DMS153 treated with DMSO at 0.1 percent for 48 hours (cell line): ENCODE measurements at regions not wholly inside any gene's neighbourhood (a gene's known extent, or its start where the extent isn't known, plus 50 kb on each side); places are given as distances from the start of the nearest gene placed in this dataset.

Source experiments
- DNase-seq: peaks from one replicate; lab custom pipeline; 2025; ENCODE audit not compliant: unreplicated experiment; lab: John Stamatoyannopoulos, UW

DNA sequence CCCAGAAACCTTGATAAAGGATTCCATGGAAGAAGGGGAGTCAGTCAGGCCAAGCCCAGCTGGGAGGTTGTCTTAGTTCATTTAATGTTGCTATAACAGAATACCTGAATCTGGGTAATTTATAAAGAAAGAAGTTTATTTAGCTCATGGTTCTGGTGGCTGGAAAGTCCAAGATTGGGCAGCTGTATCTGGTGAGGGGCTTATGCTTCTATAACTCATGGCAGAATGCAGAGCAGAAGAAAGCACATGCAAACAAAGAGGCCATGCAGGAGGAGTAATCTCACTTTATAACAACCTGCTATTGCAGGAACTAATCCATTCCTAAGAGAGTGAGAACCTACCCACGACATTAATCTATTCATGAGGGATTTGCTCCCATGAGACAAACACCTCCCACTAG lies 54.2 kb upstream of the ANKRD1 start:
- no peak for DNase-seq

DNA sequence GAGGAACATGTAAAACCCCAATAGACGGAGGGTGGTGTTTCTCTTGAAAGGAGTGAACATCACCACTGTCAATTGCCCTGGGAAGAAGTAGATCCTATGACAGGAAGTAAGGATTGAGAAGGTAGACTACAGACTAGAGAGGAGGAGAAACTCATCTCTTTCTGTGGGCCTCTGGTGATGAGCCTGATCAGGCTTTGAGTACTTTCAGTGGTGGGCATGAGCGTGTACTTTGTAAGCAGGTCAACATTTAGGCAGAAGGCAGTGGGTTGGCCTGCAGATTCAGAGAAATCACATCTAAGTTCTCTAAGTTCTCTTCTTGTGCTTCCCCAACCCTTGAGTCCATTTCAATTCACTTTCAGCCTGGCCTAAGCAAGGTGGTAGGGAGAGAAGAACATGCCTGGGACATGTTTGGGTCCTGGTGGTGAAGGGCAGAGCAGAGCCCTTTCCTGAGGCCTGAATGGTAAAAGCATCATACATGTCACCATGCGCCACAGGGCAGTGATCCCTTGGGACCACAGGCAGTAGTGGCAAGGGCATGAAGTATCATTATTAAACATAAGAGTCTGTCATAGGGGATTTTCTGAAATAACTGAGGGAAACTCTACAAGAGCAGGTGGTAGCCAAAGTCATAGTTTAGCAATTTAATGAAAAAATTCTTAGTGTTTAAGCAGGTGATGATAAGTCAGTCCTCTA lies 56.4 kb upstream of the ANKRD1 start:
- DNase-seq, result no peak

DNA sequence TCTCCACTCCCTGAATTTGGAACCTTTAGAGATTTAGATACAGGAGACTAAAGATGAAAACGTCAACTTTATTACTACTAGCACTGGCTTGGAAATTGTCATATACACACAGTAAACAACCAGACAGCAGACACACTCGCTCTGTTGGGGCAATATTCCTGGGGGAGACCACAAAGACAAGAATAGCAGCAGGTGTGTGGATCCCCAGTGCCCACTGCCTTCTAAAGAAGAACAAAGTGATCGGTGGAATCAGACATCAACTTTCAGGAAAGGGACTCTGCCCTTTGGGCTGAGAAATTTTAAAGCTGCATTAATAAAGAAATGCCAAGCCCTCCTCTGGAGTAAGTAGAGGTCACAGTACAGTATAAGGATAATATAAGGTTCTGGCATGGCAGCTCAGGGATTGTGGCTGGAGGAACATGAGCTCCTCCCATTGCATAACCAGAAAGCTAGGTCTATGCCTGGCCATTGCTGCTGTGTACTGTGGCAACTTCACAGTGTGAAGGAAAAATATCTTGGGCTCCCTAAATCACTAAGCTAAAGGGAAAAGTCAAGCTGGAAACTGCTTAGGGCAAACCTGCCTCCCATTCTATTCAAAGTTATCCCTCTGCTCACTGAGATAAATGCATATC lies 57.1 kb upstream of the ANKRD1 start:
- DNase-seq, result no peak

DNA sequence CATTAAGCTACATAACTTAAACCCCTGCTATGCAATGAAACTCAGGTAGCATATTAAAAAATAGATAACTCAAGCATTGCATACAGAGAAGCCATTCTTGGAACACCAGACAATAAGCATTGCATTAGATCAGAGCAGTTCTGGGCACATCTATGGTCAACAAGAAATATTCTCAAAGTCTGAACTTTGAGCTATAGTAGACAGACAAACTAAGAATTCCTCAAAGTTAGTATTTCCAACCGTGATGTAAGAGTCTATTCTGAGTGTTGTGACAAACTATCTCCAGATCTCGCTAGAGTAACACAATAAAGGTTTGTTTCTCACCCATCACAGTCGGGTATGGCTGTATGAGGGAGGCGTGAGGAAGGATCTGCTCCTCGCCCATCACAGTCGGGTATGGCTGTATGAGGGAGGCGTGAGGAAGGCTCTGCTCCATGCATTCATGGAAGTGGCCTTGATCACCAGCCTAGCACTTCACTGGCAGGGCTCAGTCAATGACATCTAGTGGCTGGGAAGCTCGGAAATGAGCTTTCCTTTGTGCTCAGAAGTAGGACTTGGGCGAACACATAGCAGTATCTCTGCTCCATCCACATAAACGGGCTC lies 61.6 kb upstream of the ANKRD1 start:
- DNase-seq, result no peak

DNA sequence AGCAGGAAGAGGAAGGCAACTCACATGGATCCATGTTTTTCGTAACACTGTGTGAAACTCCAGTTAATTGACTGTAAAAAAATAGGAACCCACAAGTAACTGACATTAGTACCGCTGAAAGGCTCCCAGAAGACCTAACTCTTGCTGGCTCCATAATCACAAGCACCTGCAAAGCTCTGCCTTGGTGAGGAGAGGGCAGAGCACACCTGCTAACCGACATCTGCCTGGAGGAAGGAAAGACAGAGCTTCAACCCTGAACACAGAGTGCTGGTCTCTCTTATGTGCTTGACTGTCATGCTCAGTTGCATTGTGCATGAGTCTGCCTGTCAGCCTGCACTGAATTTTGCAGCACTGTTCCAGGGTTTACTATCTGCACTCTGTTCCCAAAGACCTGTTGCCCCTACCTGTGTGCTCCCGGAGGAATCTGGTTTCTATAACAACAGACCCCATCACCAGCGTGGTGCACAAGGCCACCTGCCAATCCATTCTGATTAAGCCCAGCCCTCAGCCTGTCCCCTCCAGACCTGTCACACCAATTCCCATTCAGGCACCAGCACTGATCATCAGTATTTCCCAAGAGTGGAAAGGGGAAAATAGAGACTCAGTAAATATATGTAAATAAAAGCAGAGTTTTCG lies 63.1 kb upstream of the ANKRD1 start:
- DNase-seq, result no peak

DNA sequence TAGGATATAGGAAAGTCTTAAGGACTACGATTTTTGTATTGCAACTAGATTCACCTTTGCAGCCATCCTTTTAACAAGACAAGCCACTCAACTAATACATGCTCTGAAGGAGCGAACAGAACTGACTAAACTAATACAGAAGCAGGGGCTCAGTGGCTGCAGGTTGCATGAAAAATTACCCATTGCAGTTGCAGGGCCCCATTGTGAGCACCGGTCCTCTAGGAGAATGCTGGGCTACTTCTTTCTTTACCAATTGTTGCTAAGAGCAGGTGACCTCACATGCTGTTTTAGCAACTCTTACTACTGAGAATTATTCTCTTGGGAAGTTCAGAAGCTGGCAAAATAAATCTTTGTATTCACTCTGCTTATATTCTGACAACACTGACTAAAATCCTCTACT lies 64.0 kb upstream of the ANKRD1 start:
- DNase-seq, result no peak

DNA sequence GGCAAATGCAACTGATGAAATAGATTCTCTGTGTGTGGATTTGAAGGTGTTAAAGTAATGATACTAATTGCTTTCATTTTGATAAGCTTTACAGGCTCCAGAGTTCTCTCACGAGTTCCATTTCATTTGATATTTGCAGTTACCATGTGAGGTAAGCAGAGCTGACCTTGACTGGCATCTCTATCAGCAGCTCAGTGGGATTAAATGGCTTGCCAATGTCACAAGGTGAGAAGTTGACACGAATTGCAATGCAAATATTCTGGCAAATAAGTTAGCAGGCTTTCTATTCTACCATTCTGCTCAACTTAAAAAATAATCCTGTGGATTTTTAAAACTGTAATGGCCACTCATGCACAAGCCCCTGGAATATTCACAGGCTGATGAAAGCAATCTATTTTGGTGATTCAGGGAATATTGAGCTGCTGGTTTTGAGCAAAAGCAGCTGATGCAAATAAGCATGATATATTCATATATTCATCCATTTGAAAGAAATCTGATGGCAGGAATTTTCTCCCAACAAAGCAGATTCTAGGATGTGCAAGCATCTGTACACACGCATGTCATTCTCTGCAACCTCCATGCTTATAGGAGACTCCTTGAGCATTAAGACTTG lies 64.5 kb upstream of the ANKRD1 start:
- no peak for DNase-seq

DNA sequence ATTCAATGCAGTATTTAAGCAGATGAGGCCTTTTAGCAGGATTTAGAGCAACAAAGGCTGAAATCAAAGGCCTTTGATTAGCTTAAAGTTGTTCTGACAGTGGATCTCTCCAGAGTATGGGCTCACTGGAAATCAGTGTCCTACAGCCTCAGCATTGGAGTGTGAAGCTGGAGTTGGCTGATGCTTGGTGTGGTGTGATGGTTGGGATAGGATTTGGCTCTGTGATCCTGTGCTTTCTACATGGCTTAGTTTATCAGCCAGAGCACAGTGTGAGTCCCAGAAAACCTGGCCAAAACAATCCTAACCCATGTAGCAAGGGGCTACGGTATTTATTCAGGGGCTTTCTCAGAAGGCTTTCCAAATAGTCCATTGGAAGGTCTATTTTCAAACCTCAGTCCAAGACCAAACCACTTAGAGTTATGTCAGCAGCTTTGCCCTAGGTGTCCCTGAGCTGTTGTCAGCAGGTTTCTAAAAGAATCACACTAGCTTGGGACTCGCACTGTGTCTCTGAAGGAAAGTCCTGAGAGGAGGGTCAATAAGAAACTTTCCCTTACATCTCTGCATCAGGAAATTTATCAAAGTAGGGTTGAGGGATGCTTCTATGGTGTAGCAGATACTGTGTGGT lies 65.4 kb upstream of the ANKRD1 start:
- no peak for DNase-seq

DNA sequence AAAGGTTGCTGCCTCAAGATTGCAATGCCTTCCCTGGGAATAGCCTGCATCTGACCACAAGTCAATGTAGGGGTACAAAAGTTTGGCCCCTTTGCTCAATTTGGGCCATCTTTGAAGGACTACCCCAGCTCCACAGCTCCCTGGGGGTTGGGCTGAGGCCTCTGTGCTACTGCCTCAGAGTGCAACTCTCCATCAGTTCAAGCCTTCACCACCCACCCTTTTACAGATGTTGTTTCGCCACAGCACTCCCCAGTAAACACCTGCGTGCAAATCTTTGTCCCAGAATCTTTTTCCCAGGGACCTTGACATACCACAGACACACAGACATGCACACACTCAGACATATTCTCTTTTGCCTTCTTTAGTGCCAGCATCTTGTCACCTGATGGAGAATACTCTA lies 66.0 kb upstream of the ANKRD1 start:
- DNase-seq, result no peak

DNA sequence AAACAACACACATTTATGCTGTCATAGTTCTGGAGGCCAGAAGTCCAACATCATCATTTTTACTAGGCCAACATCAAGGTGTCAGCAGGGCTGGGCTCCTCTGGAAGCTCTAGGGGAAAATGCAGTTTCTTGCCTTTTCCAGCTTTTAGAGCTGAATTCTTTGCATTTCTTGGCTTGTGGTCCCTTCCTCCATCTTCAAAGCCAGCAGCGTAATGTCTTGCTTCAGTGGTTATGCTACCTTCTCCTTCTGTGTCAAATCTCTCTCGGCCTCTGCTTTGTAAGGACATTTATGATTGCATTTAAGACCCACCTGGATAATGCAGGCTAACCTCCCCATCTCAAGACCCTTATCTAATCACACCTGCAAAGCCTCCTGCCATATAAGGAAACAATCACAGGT lies 66.5 kb upstream of the ANKRD1 start:
- no peak for DNase-seq

DNA sequence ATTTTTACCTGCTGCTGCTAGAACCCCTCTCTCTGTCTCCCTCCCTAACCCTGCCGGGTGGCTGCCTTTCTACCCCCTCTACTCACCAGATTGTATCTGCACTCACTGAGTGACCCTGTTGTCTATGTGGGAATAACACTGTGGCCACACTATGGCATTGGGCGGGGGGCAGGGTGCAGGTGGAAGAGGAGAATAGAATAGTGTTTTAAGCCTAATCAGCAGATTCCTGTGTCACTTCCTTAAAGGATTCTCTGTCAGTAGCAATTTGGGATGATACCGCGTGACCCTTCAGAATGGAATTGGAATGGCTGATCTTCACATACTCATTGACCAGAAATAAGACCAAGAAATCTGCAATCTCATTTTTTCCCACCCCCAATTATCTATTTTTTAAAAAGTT lies 67.1 kb upstream of the ANKRD1 start:
- DNase-seq, result no peak

DNA sequence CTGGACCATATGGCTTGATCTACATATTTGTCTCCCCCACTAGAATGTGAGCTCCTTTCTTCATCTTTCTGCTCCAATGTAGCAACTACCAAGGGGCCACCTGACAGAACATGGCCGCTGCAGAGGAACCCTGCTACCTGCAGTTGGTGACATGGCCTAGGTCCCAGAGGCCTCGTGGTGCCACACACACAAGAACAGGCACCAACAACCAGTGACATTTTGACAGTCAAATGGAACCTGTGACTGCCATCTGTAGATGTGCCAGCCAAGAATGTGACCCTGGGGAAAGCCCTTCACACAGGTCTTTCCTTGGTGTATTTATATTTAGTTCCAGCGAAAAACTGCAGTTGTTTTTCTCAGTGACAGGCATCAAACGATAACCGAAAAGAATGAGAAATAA lies 67.9 kb upstream of the ANKRD1 start:
- DNase-seq, result no peak

DNA sequence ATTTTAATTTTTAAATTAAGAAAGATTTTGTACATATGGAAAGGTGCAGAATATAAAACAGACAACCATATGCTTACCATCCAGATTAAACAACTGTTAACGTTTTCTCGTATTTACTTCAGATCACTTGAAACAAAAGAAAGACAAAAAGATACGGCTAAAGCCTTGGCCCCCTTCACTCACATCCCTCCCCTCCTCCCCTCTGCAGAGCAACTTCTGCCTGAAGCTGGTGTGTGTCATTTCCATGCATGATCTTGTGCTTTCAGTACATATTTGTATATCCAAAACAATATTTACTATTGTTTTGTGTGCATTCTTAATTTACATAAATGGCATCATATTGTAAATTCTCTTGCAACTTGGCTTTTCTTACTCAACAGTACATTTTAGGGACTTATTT lies 68.5 kb upstream of the ANKRD1 start:
- DNase-seq, result no peak

DNA sequence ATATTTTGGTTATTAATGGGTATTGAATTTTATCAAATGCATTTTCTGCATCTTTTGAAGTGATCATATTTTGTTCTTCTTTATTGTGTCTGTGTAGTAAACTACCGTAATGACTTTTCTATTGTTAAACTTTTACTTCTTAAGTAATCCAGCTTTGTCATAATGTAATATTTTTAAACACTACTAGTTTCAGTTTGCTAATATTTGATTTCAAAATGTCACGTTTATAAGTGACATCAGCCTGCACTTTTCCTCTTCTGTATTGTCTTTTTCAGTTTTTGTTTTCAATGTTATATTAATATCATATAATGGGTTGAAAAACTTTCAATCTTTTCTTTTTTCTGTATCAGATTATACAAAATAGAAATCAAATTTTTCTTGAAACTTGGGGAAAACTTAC lies 71.6 kb upstream of the ANKRD1 start:
- no peak for DNase-seq

DNA sequence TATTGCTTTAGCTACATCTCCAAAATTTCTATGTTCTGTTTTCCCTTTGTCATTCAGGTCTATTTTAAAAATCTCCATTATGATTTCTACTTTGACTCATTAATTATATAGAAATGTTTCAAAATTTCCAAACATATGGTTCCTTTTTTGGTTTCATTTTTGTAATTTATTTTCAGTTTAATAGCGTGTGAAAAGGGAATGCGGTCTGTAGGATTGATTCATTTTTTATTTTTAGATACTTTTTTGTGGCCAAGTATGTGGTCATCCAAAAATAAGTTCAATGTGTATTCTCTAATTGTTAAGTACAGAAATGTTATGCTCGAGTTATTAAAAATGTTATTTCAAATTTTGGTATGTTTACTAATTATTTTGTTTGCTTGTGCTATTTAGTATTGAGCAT lies 72.5 kb upstream of the ANKRD1 start:
- DNase-seq, result no peak

DNA sequence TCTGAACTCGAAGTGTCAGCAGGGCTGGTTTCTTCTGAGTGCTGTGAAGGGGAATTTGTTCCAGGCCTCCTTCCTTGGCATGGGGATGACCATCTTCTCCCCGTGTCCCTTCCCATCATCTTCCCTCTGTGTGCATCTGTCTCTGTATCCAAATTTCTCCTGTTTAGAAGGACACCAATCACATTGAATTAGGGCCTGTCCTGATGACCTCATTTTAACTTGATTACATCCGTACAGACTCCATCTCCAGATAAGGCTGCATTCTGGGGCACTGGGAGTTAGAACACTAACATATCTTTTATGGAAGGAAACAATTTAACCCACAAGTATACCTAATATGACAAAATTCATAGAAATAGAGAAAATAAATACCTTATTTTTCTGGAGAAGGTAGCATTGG lies 76.8 kb upstream of the ANKRD1 start:
- no peak for DNase-seq

DNA sequence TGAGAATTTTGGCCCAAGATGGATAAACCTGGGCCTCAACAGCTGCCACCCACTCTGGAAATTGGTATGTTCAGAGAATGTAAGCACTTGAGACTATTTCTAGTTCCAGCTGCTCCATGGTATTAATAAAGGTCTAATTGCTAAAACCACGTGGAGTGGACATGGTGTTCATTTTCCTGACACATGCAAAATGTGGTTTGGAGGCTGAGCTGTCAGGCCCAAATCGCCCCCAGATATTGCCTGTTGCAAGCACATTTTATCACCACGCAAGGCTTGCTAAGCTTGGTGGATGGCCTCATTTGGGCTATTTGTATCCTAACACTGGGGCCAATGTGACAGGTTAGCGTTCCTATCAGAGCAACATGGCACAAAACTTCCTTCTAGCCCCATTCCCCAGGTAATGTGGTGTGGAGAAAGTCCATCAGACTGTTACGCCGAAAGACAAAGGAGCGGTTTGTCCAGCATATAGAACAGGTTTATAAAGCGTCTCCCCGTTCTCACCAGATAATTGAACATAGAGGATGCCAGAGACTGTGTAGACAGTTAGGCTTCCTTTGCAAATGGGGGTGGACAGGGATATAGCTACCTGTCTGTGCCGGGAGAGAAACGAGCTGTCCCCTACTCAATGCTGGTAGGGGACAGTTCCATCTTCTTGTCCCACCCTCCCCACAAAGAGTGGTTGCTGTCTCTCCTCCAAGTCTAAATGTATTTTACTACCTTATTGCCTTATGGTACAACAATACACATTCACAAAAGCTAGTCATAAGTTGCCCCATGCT lies 78.0 kb upstream of the ANKRD1 start:
- no peak for DNase-seq

DNA sequence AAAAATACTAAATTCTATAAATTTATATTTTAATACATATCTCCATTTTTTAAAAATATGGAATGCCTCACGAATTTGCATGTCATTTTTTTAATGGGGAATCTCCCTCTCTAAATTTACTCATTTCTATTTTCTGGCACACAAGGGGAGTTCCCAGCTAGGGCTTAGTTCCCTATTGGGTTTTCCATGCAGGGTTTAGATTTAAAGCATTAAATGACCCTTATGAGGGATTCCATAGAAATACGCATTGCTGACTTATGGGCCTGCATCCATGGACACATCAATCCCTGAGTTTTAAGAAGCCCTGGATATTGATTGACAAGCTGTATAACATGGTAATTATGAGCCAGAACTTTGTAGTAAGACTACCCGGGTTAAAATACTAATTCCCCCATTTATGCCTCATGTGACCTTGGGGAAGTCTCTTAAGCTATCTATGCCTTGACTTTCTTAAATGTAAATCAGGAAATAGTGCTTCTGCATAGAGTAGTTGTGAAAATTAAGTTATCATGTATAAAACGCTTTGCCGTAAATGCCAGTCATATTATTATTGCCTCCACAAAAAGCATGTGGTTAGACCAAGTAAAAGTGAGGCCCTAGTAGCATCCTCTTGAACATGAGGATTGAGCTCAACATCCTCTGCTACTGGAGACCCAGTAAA lies 78.8 kb upstream of the ANKRD1 start:
- no peak for DNase-seq

DNA sequence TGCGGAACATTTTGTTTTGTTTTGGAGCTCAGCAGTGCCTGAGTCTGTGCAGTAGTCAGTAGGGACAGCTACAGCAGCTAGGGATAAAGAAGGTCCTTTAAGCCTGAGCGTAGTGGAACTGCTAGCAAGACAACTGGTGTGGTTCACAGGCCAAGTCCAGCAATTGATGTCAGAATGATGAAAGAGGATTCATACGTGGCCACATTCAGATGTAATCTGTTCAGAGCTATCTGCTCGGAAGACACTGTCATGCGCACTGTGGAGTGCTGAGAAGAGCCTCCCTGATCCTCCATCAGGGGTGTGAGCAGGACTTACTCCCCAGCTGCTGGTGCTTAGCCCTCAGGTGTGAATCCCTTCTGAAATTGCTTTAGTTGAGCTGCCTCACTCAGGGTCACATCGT lies 79.6 kb upstream of the ANKRD1 start:
- no peak for DNase-seq

DNA sequence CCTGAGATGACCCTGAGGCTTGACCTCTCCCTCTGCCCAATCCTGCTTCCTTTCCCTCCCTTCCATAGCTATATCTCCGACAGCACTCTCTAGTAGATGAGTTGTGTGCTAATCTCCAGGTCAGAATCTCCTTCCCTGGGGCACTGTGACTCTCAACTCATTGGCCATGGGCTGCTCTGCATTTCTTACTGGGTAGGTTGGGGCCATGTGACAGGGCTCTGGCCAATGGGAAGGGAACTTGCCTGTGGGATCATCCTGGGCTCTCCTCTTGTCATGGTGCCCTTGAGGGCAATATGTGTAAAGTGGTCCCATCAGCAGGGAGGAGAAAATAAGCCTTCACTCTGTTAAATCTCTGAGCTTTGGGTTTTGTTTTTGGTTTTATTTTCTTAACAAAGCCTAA lies 80.1 kb upstream of the ANKRD1 start:
- no peak for DNase-seq
